ENCODE measurements at regions not wholly inside any gene's neighbourhood (a gene's known extent, or its start where the extent isn't known, plus 50 kb on each side); places are given as distances from the start of the nearest gene placed in this dataset.

GRCh38 chr22:47854680-47855079 lies 1092.2 kb downstream of the TBC1D22A start:
- TF ChIP-seq CTCF (IDR thresholded peaks at IDR 0.05; ENCODE audit: poor library complexity, severe bottlenecking): no peak
- no peak for ATAC-seq (ENCODE audit: low read depth)

GRCh38 chr22:47854251-47854650 lies 1091.8 kb downstream of the TBC1D22A start:
- Histone ChIP-seq H3K27ac (ENCODE audit: poor library complexity, severe bottlenecking) (no peak overlapping the region), H3K4me1 (ENCODE audit: insufficient read depth, poor library complexity, severe bottlenecking) (peaks cover 4% of the 10 kb centered on the region), H3K9me3 (ENCODE audit: severe bottlenecking) (no peaks in the 10 kb centered on the region), H3K27me3 (ENCODE audit: insufficient read depth, poor library complexity, severe bottlenecking) (no peaks in the 10 kb centered on the region), H3K36me3 (ENCODE audit: low read depth) (no peaks in the 10 kb centered on the region), H3K4me3 (ENCODE audit: severe bottlenecking) (no peak overlapping the region)
- DNase-seq (ENCODE audit: low spot score) (no peak), ATAC-seq (ENCODE audit: low read depth) (no peak)
- no peak for TF ChIP-seq CTCF (IDR thresholded peaks at IDR 0.05; ENCODE audit: poor library complexity, severe bottlenecking)

More at GRCh38 chr22:47854680-47855079, 1092.2 kb downstream of the TBC1D22A start:
- Histone ChIP-seq H3K27ac (ENCODE audit: poor library complexity, severe bottlenecking) (no peak overlapping the region), H3K27me3 (ENCODE audit: insufficient read depth, poor library complexity, severe bottlenecking) (no peaks in the 10 kb centered on the region), H3K9me3 (ENCODE audit: severe bottlenecking) (no peaks in the 10 kb centered on the region), H3K4me3 (ENCODE audit: severe bottlenecking) (no peak overlapping the region), H3K36me3 (ENCODE audit: low read depth) (no peaks in the 10 kb centered on the region), H3K4me1 (ENCODE audit: insufficient read depth, poor library complexity, severe bottlenecking) (peaks cover 4% of the 10 kb centered on the region)
- no peak for DNase-seq (ENCODE audit: low spot score)

GRCh38 chr22:47853750-47854149 lies 1091.3 kb downstream of the TBC1D22A start:
- H3K36me3 ChIP-seq (ENCODE audit: low read depth): no peaks in the 10 kb centered on the region
- no peak overlapping the region for H3K27ac ChIP-seq (ENCODE audit: poor library complexity, severe bottlenecking)
- no peak for DNase-seq (ENCODE audit: low spot score)
- TF ChIP-seq CTCF (IDR thresholded peaks at IDR 0.05; ENCODE audit: poor library complexity, severe bottlenecking): no peak
- no peak overlapping the region for H3K4me3 ChIP-seq (ENCODE audit: severe bottlenecking)
- H3K27me3 ChIP-seq (ENCODE audit: insufficient read depth, poor library complexity, severe bottlenecking): no peaks in the 10 kb centered on the region
- ATAC-seq (ENCODE audit: low read depth): no peak
- peaks cover 4% of the 10 kb centered on the region for H3K4me1 ChIP-seq (ENCODE audit: insufficient read depth, poor library complexity, severe bottlenecking)
- no peaks in the 10 kb centered on the region for H3K9me3 ChIP-seq (ENCODE audit: severe bottlenecking)

- Histone ChIP-seq H3K4me1 (ENCODE audit: insufficient read depth, poor library complexity, severe bottlenecking) (peaks cover 4% of the 10 kb centered on the region), H3K9me3 (ENCODE audit: severe bottlenecking) (no peaks in the 10 kb centered on the region), H3K36me3 (ENCODE audit: low read depth) (no peaks in the 10 kb centered on the region), H3K27me3 (ENCODE audit: insufficient read depth, poor library complexity, severe bottlenecking) (no peaks in the 10 kb centered on the region), H3K4me3 (ENCODE audit: severe bottlenecking) (no peak overlapping the region), H3K27ac (ENCODE audit: poor library complexity, severe bottlenecking) (peak overlapping the region; percentile 55)
- no peak for TF ChIP-seq CTCF (IDR thresholded peaks at IDR 0.05; ENCODE audit: poor library complexity, severe bottlenecking)
- ATAC-seq (ENCODE audit: low read depth) (no peak), DNase-seq (ENCODE audit: low spot score) (no peak)
These were observed 1089.1 kb downstream of the TBC1D22A start for GRCh38 chr22:47851586-47851985.

GRCh38 chr22:47850644-47851151 lies 1088.2 kb downstream of the TBC1D22A start:
- DNase-seq (ENCODE audit: low spot score) (no peak), ATAC-seq (ENCODE audit: low read depth) (peak; percentile 92)
- Histone ChIP-seq H3K9me3 (ENCODE audit: severe bottlenecking) (no peaks in the 10 kb centered on the region), H3K27me3 (ENCODE audit: insufficient read depth, poor library complexity, severe bottlenecking) (no peaks in the 10 kb centered on the region), H3K36me3 (ENCODE audit: low read depth) (no peaks in the 10 kb centered on the region), H3K4me3 (ENCODE audit: severe bottlenecking) (no peak overlapping the region), H3K27ac (ENCODE audit: poor library complexity, severe bottlenecking) (peak overlapping the region; percentile 55), H3K4me1 (ENCODE audit: insufficient read depth, poor library complexity, severe bottlenecking) (peaks cover 4% of the 10 kb centered on the region)
- no peak for TF ChIP-seq CTCF (IDR thresholded peaks at IDR 0.05; ENCODE audit: poor library complexity, severe bottlenecking)
